ENCODE measurements at regions not wholly inside any gene's neighbourhood (a gene's known extent, or its start where the extent isn't known, plus 50 kb on each side); places are given as distances from the start of the nearest gene placed in this dataset.
"Not testable (repeated sequence)": the region's sequence is repeated elsewhere in the genome, so short reads cannot be mapped to it uniquely, and the experiment has no call there.

GRCh38 chr9:89841456-89841855 lies 236.6 kb downstream of the GADD45G start:
- no peak overlapping the region for H3K4me3 ChIP-seq (ENCODE audit: low read length)
- DNase-seq (ENCODE audit: low read depth, low spot score) = no peak

- H3K4me3 ChIP-seq (ENCODE audit: low read length) = no peak overlapping the region
- DNase-seq (ENCODE audit: low read depth, low spot score) = no peak
Measured at GRCh38 chr9:89842267-89842768, 237.5 kb downstream of the GADD45G start.

- no peak overlapping the region for H3K4me3 ChIP-seq (ENCODE audit: low read length)
- no peak for DNase-seq (ENCODE audit: low read depth, low spot score)
Measured at GRCh38 chr9:89843074-89843473, 238.3 kb downstream of the GADD45G start.

- no peak for DNase-seq (ENCODE audit: low read depth, low spot score)
- H3K4me3 ChIP-seq (ENCODE audit: low read length) = no peak overlapping the region
Measured at GRCh38 chr9:89843591-89843990, 238.8 kb downstream of the GADD45G start.

GRCh38 chr9:89844075-89844474 lies 239.3 kb downstream of the GADD45G start:
- no peak overlapping the region for H3K4me3 ChIP-seq (ENCODE audit: low read length)
- DNase-seq (ENCODE audit: low read depth, low spot score) = no peak

- DNase-seq (ENCODE audit: low read depth, low spot score) = no peak
- H3K4me3 ChIP-seq (ENCODE audit: low read length) = no peak overlapping the region
Measured at GRCh38 chr9:89844535-89844934, 239.7 kb downstream of the GADD45G start.

- no peak for DNase-seq (ENCODE audit: low read depth, low spot score)
- no peak overlapping the region for H3K4me3 ChIP-seq (ENCODE audit: low read length)
Measured at GRCh38 chr9:89845321-89845720, 240.5 kb downstream of the GADD45G start.

- no peak overlapping the region for H3K4me3 ChIP-seq (ENCODE audit: low read length)
- DNase-seq (ENCODE audit: low read depth, low spot score) = no peak
Measured at GRCh38 chr9:89845862-89846261, 241.1 kb downstream of the GADD45G start.

- no peak for DNase-seq (ENCODE audit: low read depth, low spot score)
- H3K4me3 ChIP-seq (ENCODE audit: low read length) = no peak overlapping the region
Measured at GRCh38 chr9:89848060-89849040, 243.5 kb downstream of the GADD45G start.

- DNase-seq (ENCODE audit: low read depth, low spot score) = no peak
- no peak overlapping the region for H3K4me3 ChIP-seq (ENCODE audit: low read length)
Measured at GRCh38 chr9:89849096-89849495, 244.3 kb downstream of the GADD45G start.

- no peak for DNase-seq (ENCODE audit: low read depth, low spot score)
- no peak overlapping the region for H3K4me3 ChIP-seq (ENCODE audit: low read length)
Measured at GRCh38 chr9:89850153-89850552, 245.3 kb downstream of the GADD45G start.

- H3K4me3 ChIP-seq (ENCODE audit: low read length) = no peak overlapping the region
- no peak for DNase-seq (ENCODE audit: low read depth, low spot score)
Measured at GRCh38 chr9:89850631-89851325, 246.0 kb downstream of the GADD45G start.

- no peak overlapping the region for H3K4me3 ChIP-seq (ENCODE audit: low read length)
- DNase-seq (ENCODE audit: low read depth, low spot score) = no peak
Measured at GRCh38 chr9:89853161-89853560, 248.3 kb downstream of the GADD45G start.

GRCh38 chr9:89853931-89854330 lies 249.1 kb downstream of the GADD45G start:
- no peak for DNase-seq (ENCODE audit: low read depth, low spot score)
- no peak overlapping the region for H3K4me3 ChIP-seq (ENCODE audit: low read length)

GRCh38 chr9:89854715-89855475 lies 250.1 kb downstream of the GADD45G start:
- DNase-seq (ENCODE audit: low read depth, low spot score) = no peak
- H3K4me3 ChIP-seq (ENCODE audit: low read length) = no peak overlapping the region

GRCh38 chr9:89856296-89856695 lies 251.5 kb downstream of the GADD45G start:
- not testable (repeated sequence) for H3K4me3 ChIP-seq (ENCODE audit: low read length); DNase-seq (ENCODE audit: low read depth, low spot score)

GRCh38 chr9:89856950-89857349 lies 252.1 kb downstream of the GADD45G start:
- not testable (repeated sequence) for H3K4me3 ChIP-seq (ENCODE audit: low read length); DNase-seq (ENCODE audit: low read depth, low spot score)

GRCh38 chr9:89859842-89860241 lies 255.0 kb downstream of the GADD45G start:
- not testable (repeated sequence) for H3K4me3 ChIP-seq (ENCODE audit: low read length); DNase-seq (ENCODE audit: low read depth, low spot score)

- H3K4me3 ChIP-seq (ENCODE audit: low read length); DNase-seq (ENCODE audit: low read depth, low spot score): not testable (repeated sequence)
Measured at GRCh38 chr9:89861371-89861770, 256.6 kb downstream of the GADD45G start.

Measured in Jurkat, Clone E6-1 (cell line).